HL-60 (cell line): ENCODE measurements at regions not wholly inside any gene's neighbourhood (a gene's known extent, or its start where the extent isn't known, plus 50 kb on each side); places are given as distances from the start of the nearest gene placed in this dataset.

Source experiments
- DNase-seq, 2 experiments: peaks; one replicate each; pipeline ENCODE4 v3.0.0-alpha.2; 2010 to 2020; ENCODE audit warnings: low read depth in 1 of 2, low spot score in 1 of 2
- H3K27ac ChIP-seq: fragments of 250-450 bp; sonication (Bioruptor Pico); replicated peaks from 2 replicates; pipeline ENCODE4 v1.5.1; 2020; ENCODE audit warnings: mild to moderate bottlenecking, moderate library complexity
- H3K27me3 ChIP-seq: fragments of 250-450 bp; sonication (Bioruptor Pico); 2 replicates; pipeline ENCODE4 v1.5.1; 2021; ENCODE audit warnings: mild to moderate bottlenecking, moderate library complexity; ENCODE audit not compliant: insufficient read depth, poor library complexity, severe bottlenecking
- H3K4me3 ChIP-seq: replicated peaks from 2 replicates; pipeline ENCODE4 v1.5.1; 2011; ENCODE audit warnings: mild to moderate bottlenecking, control low read depth, low read length; ENCODE audit not compliant: insufficient read depth
- GABPA ChIP-seq: IDR thresholded peaks from 2 replicates; pipeline ENCODE4 v1.6.1; 2012; ENCODE audit warnings: low read depth
- POLR2AphosphoS5 ChIP-seq: IDR thresholded peaks from 2 replicates; pipeline ENCODE4 v1.6.1; 2012; ENCODE audit warnings: low read depth
- SPI1 ChIP-seq: IDR thresholded peaks from 2 replicates; pipeline ENCODE4 v1.6.1; 2012; ENCODE audit warnings: low read depth, mild to moderate bottlenecking, borderline replicate concordance
- TF ChIP-seq, protein P1 (sequence below): IDR thresholded peaks from 2 replicates; pipeline ENCODE4 v1.6.1; 2012; ENCODE audit warnings: low read depth; ENCODE audit not compliant: insufficient replicate concordance
- TF ChIP-seq, protein P2 (sequence below): IDR thresholded peaks from one replicate; pipeline ENCODE4 v1.5.1; 2011; ENCODE audit warnings: low read length, control low read depth, inconsistent platforms; ENCODE audit not compliant: insufficient read depth

- no peak for DNase-seq
- Histone ChIP-seq H3K27ac (no peak overlapping the region), H3K27me3 (no peaks in the 10 kb centered on the region), H3K4me3 (no peak overlapping the region)
- TF ChIP-seq GABPA = no peak
- TF ChIP-seq POLR2AphosphoS5 = no peak
- TF ChIP-seq, protein P1, sequence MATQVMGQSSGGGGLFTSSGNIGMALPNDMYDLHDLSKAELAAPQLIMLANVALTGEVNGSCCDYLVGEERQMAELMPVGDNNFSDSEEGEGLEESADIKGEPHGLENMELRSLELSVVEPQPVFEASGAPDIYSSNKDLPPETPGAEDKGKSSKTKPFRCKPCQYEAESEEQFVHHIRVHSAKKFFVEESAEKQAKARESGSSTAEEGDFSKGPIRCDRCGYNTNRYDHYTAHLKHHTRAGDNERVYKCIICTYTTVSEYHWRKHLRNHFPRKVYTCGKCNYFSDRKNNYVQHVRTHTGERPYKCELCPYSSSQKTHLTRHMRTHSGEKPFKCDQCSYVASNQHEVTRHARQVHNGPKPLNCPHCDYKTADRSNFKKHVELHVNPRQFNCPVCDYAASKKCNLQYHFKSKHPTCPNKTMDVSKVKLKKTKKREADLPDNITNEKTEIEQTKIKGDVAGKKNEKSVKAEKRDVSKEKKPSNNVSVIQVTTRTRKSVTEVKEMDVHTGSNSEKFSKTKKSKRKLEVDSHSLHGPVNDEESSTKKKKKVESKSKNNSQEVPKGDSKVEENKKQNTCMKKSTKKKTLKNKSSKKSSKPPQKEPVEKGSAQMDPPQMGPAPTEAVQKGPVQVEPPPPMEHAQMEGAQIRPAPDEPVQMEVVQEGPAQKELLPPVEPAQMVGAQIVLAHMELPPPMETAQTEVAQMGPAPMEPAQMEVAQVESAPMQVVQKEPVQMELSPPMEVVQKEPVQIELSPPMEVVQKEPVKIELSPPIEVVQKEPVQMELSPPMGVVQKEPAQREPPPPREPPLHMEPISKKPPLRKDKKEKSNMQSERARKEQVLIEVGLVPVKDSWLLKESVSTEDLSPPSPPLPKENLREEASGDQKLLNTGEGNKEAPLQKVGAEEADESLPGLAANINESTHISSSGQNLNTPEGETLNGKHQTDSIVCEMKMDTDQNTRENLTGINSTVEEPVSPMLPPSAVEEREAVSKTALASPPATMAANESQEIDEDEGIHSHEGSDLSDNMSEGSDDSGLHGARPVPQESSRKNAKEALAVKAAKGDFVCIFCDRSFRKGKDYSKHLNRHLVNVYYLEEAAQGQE = no peak
- TF ChIP-seq, protein P2, sequence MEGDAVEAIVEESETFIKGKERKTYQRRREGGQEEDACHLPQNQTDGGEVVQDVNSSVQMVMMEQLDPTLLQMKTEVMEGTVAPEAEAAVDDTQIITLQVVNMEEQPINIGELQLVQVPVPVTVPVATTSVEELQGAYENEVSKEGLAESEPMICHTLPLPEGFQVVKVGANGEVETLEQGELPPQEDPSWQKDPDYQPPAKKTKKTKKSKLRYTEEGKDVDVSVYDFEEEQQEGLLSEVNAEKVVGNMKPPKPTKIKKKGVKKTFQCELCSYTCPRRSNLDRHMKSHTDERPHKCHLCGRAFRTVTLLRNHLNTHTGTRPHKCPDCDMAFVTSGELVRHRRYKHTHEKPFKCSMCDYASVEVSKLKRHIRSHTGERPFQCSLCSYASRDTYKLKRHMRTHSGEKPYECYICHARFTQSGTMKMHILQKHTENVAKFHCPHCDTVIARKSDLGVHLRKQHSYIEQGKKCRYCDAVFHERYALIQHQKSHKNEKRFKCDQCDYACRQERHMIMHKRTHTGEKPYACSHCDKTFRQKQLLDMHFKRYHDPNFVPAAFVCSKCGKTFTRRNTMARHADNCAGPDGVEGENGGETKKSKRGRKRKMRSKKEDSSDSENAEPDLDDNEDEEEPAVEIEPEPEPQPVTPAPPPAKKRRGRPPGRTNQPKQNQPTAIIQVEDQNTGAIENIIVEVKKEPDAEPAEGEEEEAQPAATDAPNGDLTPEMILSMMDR = no peak
- no peak for TF ChIP-seq SPI1
Observed at GRCh38 chr17:73773702-73774101, 129.5 kb upstream of the SDK2 start.

- Histone ChIP-seq H3K4me3 (no peak overlapping the region), H3K27me3 (no peaks in the 10 kb centered on the region), H3K27ac (no peak overlapping the region)
- TF ChIP-seq GABPA (no peak), SPI1 (no peak), POLR2AphosphoS5 (no peak)
- TF ChIP-seq, protein P1 = no peak
- TF ChIP-seq, protein P2 = no peak
- no peak for DNase-seq
Observed at GRCh38 chr17:73774852-73775251, 130.6 kb upstream of the SDK2 start.

GRCh38 chr17:73776351-73777130, 132.3 kb upstream of the SDK2 start:
- TF ChIP-seq, protein P1 = no peak
- TF ChIP-seq, protein P2 = no peak
- no peak for TF ChIP-seq SPI1
- no peak for TF ChIP-seq GABPA
- TF ChIP-seq POLR2AphosphoS5 = no peak
- no peak overlapping the region for H3K4me3 ChIP-seq
- DNase-seq = no peak

More at GRCh38 chr17:73776351-73777130, 132.3 kb upstream of the SDK2 start:
- Histone ChIP-seq H3K27me3 (no peaks in the 10 kb centered on the region), H3K27ac (no peak overlapping the region)
